Loucy (cell line): ENCODE measurements at regions not wholly inside any gene's neighbourhood (a gene's known extent, or its start where the extent isn't known, plus 50 kb on each side); places are given as distances from the start of the nearest gene placed in this dataset.

Experiments
- H2AFZ ChIP-seq: fragments of 200-600 bp; sonication (generic); 2 replicates; pipeline ENCODE4 v1.6.0; 2016; ENCODE audit warnings: antibody characterized with exemption, mild to moderate bottlenecking, low read length, moderate library complexity
- H3F3A ChIP-seq: fragments of 200-600 bp; 2 replicates; pipeline ENCODE4 v1.6.0; 2016; ENCODE audit warnings: antibody characterized with exemption, low read depth, mild to moderate bottlenecking
- H3K27me3 ChIP-seq: fragments of 200-600 bp; sonication (generic); 2 replicates; pipeline ENCODE4 v1.6.1; 2014; ENCODE audit warnings: low read length, mild to moderate bottlenecking; ENCODE audit not compliant: insufficient read depth, poor library complexity, severe bottlenecking
- H3K36me3 ChIP-seq: fragments of 200-600 bp; sonication (generic); 2 replicates; pipeline ENCODE4 v1.6.1; 2016; ENCODE audit warnings: low read length; ENCODE audit not compliant: insufficient read depth
- H3K4me1 ChIP-seq: fragments of 200-600 bp; sonication (generic); 2 replicates; pipeline ENCODE4 v1.5.1; 2014; ENCODE audit warnings: low read length, mild to moderate bottlenecking; ENCODE audit not compliant: insufficient read depth, poor library complexity, severe bottlenecking
- H3K4me2 ChIP-seq: fragments of 200-600 bp; sonication (generic); 2 replicates; pipeline ENCODE4 v1.6.0; 2014; ENCODE audit warnings: antibody characterized with exemption, low read length, low read depth, mild to moderate bottlenecking; ENCODE audit not compliant: poor library complexity, severe bottlenecking
- H3K4me3 ChIP-seq: fragments of 200-600 bp; sonication (generic); 2 replicates; pipeline ENCODE4 v1.5.1; 2014; ENCODE audit warnings: low read length, mild to moderate bottlenecking, mixed read lengths; ENCODE audit not compliant: poor library complexity, severe bottlenecking
- H3K79me2 ChIP-seq: fragments of 200-600 bp; sonication (generic); 2 replicates; pipeline ENCODE4 v1.6.1; 2014; ENCODE audit warnings: low read length; ENCODE audit not compliant: insufficient read depth
- H3K9ac ChIP-seq: fragments of 200-600 bp; sonication (generic); 2 replicates; pipeline ENCODE4 v1.6.0; 2014; ENCODE audit warnings: mild to moderate bottlenecking, low read depth, low read length, moderate library complexity; ENCODE audit not compliant: poor library complexity, severe bottlenecking
- H3K9me2 ChIP-seq: fragments of 200-600 bp; sonication (generic); replicated peaks from 2 replicates; pipeline ENCODE4 v1.6.1; 2016; ENCODE audit warnings: low read depth, low read length, mixed read lengths
- H3K9me3 ChIP-seq: fragments of 200-600 bp; sonication (generic); 2 replicates; pipeline ENCODE4 v1.6.1; 2014; ENCODE audit warnings: mild to moderate bottlenecking, antibody characterized with exemption, low read length, low read depth; ENCODE audit not compliant: insufficient read depth
- H4K20me1 ChIP-seq: fragments of 200-600 bp; sonication (generic); 2 replicates; pipeline ENCODE4 v1.6.0; 2014; ENCODE audit warnings: antibody characterized with exemption, low read length, mild to moderate bottlenecking; ENCODE audit not compliant: insufficient read depth, poor library complexity, severe bottlenecking
- EZH2phosphoT487 ChIP-seq: fragments of 200-600 bp; IDR thresholded peaks from 2 replicates; pipeline ENCODE4 v1.6.1; 2018; ENCODE audit warnings: antibody characterized with exemption, mild to moderate bottlenecking, moderate library complexity, borderline replicate concordance
- TF ChIP-seq, protein P1 (sequence below): fragments of 200-600 bp; sonication (generic); conservative IDR thresholded peaks from 2 replicates; pipeline ENCODE4 v1.5.1; 2014; ENCODE audit warnings: mild to moderate bottlenecking, antibody characterized with exemption, low read length

- Histone ChIP-seq H3K9me3 (no peaks in the 10 kb centered on the region; the same call in 1 of the 2 replicates), H3K4me3 (no peak overlapping the region), H3K9ac (no peak overlapping the region), H3F3A (no peaks in the 10 kb centered on the region), H2AFZ (no peak overlapping the region), H3K27me3 (no peaks in the 10 kb centered on the region), H3K79me2 (no peaks in the 10 kb centered on the region), H3K4me1 (no peaks in the 10 kb centered on the region), H3K36me3 (no peaks in the 10 kb centered on the region), H3K9me2 (no peaks in the 10 kb centered on the region), H3K4me2 (no peak overlapping the region), H4K20me1 (no peaks in the 10 kb centered on the region)
- TF ChIP-seq EZH2phosphoT487: no peak
- TF ChIP-seq, protein P1, sequence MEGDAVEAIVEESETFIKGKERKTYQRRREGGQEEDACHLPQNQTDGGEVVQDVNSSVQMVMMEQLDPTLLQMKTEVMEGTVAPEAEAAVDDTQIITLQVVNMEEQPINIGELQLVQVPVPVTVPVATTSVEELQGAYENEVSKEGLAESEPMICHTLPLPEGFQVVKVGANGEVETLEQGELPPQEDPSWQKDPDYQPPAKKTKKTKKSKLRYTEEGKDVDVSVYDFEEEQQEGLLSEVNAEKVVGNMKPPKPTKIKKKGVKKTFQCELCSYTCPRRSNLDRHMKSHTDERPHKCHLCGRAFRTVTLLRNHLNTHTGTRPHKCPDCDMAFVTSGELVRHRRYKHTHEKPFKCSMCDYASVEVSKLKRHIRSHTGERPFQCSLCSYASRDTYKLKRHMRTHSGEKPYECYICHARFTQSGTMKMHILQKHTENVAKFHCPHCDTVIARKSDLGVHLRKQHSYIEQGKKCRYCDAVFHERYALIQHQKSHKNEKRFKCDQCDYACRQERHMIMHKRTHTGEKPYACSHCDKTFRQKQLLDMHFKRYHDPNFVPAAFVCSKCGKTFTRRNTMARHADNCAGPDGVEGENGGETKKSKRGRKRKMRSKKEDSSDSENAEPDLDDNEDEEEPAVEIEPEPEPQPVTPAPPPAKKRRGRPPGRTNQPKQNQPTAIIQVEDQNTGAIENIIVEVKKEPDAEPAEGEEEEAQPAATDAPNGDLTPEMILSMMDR: no peak
Measured at GRCh38 chr5:17727098-17727497, 92.8 kb downstream of the TAF11L14 start.

- no peaks in the 10 kb centered on the region; the same call in 1 of the 2 replicates for H3K9me3 ChIP-seq
- H3K36me3 ChIP-seq: no peaks in the 10 kb centered on the region
- no peaks in the 10 kb centered on the region for H3F3A ChIP-seq
- no peak overlapping the region for H2AFZ ChIP-seq
- no peak overlapping the region for H3K4me2 ChIP-seq
- H3K79me2 ChIP-seq: no peaks in the 10 kb centered on the region
- no peak overlapping the region for H3K9ac ChIP-seq
- no peaks in the 10 kb centered on the region for H3K27me3 ChIP-seq
- no peaks in the 10 kb centered on the region for H4K20me1 ChIP-seq
- no peaks in the 10 kb centered on the region for H3K9me2 ChIP-seq
- H3K4me3 ChIP-seq: no peak overlapping the region
- H3K4me1 ChIP-seq: no peaks in the 10 kb centered on the region
- no peak for TF ChIP-seq EZH2phosphoT487
- TF ChIP-seq, protein P1: no peak
Measured at GRCh38 chr5:17730421-17730820, 96.2 kb downstream of the TAF11L14 start.

- H3K4me2 ChIP-seq: no peak overlapping the region
Measured at GRCh38 chr5:17732351-17732923, 98.2 kb downstream of the TAF11L14 start.

More at GRCh38 chr5:17732351-17732923, 98.2 kb downstream of the TAF11L14 start:
- Histone ChIP-seq H3F3A (no peaks in the 10 kb centered on the region), H2AFZ (no peak overlapping the region), H4K20me1 (no peaks in the 10 kb centered on the region), H3K79me2 (no peaks in the 10 kb centered on the region), H3K9me3 (no peaks in the 10 kb centered on the region; the same call in 1 of the 2 replicates), H3K4me1 (no peaks in the 10 kb centered on the region), H3K9me2 (no peaks in the 10 kb centered on the region), H3K9ac (no peak overlapping the region), H3K36me3 (no peaks in the 10 kb centered on the region), H3K27me3 (no peaks in the 10 kb centered on the region), H3K4me3 (no peak overlapping the region)
- TF ChIP-seq, protein P1: no peak
- TF ChIP-seq EZH2phosphoT487: no peak
